Medulla oblongata (tissue), 1 donor: ENCODE measurements at regions not wholly inside any gene's neighbourhood (a gene's known extent, or its start where the extent isn't known, plus 50 kb on each side); places are given as distances from the start of the nearest gene placed in this dataset.

Source experiments
- DNase-seq: peaks from one replicate; pipeline ENCODE4 v3.0.0-alpha.2; 2015; ENCODE audit errors: extremely low spot score

- no peak for DNase-seq
Measured at GRCh38 chr9:81118416-81118815, 570.9 kb downstream of the TLE1 start.

GRCh38 chr9:81116340-81117137, 572.8 kb downstream of the TLE1 start:
- DNase-seq: no peak

- peak; percentile 80 for DNase-seq
Measured at GRCh38 chr9:81113453-81114124, 575.8 kb downstream of the TLE1 start.

GRCh38 chr9:81112627-81113452, 576.5 kb downstream of the TLE1 start:
- DNase-seq: no peak

GRCh38 chr9:81108821-81109220, 580.5 kb downstream of the TLE1 start:
- DNase-seq: no peak

- DNase-seq: no peak
Measured at GRCh38 chr9:81108391-81108790, 581.0 kb downstream of the TLE1 start.

GRCh38 chr9:81103597-81104471, 585.5 kb downstream of the TLE1 start:
- no peak for DNase-seq

GRCh38 chr9:81097131-81097847, 592.1 kb downstream of the TLE1 start:
- no peak for DNase-seq

GRCh38 chr9:81096625-81097024, 592.7 kb downstream of the TLE1 start:
- peak; percentile 10 for DNase-seq

- DNase-seq: no peak
Measured at GRCh38 chr9:81092057-81092456, 597.3 kb downstream of the TLE1 start.

- no peak for DNase-seq
Measured at GRCh38 chr9:81088341-81088740, 601.0 kb downstream of the TLE1 start.

GRCh38 chr9:81086416-81086815, 602.9 kb downstream of the TLE1 start:
- no peak for DNase-seq

- DNase-seq: no peak
Measured at GRCh38 chr9:81083854-81084512, 605.4 kb downstream of the TLE1 start.

- no peak for DNase-seq
Measured at GRCh38 chr9:81083067-81083466, 606.3 kb downstream of the TLE1 start.

GRCh38 chr9:81082221-81082620, 607.1 kb downstream of the TLE1 start:
- DNase-seq: no peak

- DNase-seq: no peak
Measured at GRCh38 chr9:81080900-81081299, 608.4 kb downstream of the TLE1 start.

- no peak for DNase-seq
Measured at GRCh38 chr9:81080185-81080584, 609.2 kb downstream of the TLE1 start.

GRCh38 chr9:81079055-81079454, 610.3 kb downstream of the TLE1 start:
- no peak for DNase-seq

- no peak for DNase-seq
Measured at GRCh38 chr9:81078555-81078954, 610.8 kb downstream of the TLE1 start.

GRCh38 chr9:81077572-81077971, 611.8 kb downstream of the TLE1 start:
- no peak for DNase-seq
